NCI-H187 treated with DMSO at 0.1 percent for 48 hours (cell line): ENCODE measurements at regions not wholly inside any gene's neighbourhood (a gene's known extent, or its start where the extent isn't known, plus 50 kb on each side); places are given as distances from the start of the nearest gene placed in this dataset.

Experiments used
- DNase-seq: peaks from one replicate; lab custom pipeline; 2025; lab: John Stamatoyannopoulos, UW

- DNase-seq: no peak
Observed at GRCh38 chr10:118246332-118247295, 95.5 kb downstream of the FAM204A start.

DNA sequence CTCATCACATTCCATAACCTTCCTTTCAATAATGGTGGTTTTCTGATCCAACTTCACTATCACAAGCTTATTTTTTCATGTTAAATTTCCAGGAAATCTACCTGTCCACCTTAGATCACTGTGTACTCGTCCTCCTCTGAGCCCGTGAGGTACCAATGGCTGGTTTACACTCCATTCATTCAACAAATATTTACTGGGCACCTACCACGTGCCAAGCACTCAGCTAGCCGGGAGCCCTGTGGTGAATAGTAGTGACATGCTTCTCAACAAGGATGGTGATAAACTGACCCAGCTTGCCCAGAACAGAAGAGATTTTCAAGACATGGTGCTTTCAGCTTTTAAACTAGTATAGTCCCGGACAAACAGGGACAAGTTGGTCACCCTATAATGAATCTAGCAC is 98.2 kb downstream of the FAM204A start:
- no peak for DNase-seq

GRCh38 chr10:118241229-118242137 is 100.6 kb downstream of the FAM204A start:
- DNase-seq: no peak

GRCh38 chr10:118239236-118239630 is 102.9 kb downstream of the FAM204A start:
- no peak for DNase-seq

GRCh38 chr10:118238573-118239235 is 103.4 kb downstream of the FAM204A start:
- no peak for DNase-seq

- no peak for DNase-seq
Observed at GRCh38 chr10:118237930-118238329, 104.2 kb downstream of the FAM204A start.

GRCh38 chr10:118234683-118235082 is 107.4 kb downstream of the FAM204A start:
- DNase-seq: no peak

- DNase-seq: no peak
Observed at GRCh38 chr10:118220346-118220850, 121.7 kb downstream of the FAM204A start.

DNA sequence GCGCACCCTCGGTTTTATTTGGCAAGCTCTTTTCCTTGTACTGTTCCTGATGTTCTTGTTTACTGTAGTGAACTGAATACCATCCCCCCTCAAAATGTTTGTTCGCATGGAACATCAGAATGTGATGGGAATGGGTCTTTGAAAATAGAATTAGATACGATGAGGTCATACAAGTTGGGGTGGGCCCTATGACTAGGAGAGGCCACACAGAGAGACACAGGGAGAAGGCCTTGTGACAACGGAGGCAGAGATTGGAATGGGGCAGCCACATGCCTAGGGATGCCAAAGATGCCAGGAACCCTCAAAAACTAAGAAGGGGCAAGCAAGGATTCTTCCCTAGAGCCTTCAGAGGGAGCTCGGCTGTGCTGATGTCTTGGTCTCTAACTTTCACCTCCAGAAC is 123.6 kb downstream of the FAM204A start:
- DNase-seq: no peak

GRCh38 chr10:118216571-118217170 is 125.5 kb downstream of the FAM204A start:
- no peak for DNase-seq

GRCh38 chr10:118216020-118216419 is 126.1 kb downstream of the FAM204A start:
- no peak for DNase-seq

- no peak for DNase-seq
Observed at GRCh38 chr10:118214776-118215175, 127.3 kb downstream of the FAM204A start.

GRCh38 chr10:118213436-118213835 is 128.7 kb downstream of the FAM204A start:
- DNase-seq: no peak

GRCh38 chr10:118210276-118210675 is 131.8 kb downstream of the FAM204A start:
- DNase-seq: no peak

GRCh38 chr10:118209215-118209614 is 132.9 kb downstream of the FAM204A start:
- DNase-seq: no peak

DNA sequence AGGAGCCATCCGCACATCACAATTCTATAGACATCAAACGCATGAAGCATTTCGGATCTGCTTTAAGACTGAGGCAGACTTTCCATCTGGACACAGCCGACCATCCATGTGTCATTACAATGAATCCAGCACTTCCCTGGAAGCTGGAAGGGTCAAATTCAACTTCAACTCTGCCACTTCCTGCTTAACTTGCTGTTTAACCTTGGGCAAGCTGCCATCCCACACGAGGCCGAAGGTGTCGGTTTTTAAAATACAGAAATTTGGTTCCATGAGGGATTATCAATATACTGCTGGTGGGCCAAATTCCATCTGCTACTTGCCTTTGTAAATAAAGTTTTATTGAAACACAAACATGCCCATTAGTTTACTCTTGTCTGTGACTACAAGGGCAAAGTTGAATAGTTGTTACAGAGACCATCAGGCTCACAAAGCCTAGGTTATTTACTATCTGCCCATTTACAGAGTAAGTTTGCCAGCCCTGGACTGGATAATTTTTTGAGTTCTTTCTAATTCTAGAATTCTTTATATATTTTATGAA is 134.6 kb downstream of the FAM204A start:
- DNase-seq: no peak

DNA sequence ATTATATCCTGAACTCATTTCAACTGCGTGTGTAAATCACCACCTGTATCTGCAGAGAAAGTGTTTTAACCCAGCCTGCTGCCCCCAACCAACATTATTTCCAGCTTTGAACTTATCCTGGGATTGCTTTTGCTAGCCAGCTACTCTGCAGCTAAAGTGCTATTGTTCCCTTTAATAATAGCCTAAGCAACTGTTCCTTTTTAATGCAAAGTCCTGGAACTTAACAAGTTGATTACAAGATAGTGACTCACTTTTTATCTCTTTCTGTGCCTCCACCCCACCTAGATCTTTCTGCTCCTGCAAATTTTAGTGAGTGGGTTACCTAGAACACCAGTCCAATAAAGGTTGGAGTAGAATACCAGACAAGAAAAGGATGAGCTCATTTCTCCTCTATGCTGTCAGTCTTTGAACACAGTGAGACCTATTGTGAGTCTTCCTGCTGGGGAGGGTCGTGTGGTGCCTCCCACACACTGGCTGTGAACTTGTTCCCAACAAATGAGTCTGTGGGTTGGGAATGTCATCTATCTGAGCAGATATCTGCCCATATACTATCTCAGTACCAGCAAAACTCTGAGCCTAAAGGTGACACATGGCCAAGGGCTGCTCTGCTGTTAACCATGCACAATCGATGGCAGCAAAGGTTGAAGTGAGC is 137.7 kb downstream of the FAM204A start:
- DNase-seq: no peak

DNA sequence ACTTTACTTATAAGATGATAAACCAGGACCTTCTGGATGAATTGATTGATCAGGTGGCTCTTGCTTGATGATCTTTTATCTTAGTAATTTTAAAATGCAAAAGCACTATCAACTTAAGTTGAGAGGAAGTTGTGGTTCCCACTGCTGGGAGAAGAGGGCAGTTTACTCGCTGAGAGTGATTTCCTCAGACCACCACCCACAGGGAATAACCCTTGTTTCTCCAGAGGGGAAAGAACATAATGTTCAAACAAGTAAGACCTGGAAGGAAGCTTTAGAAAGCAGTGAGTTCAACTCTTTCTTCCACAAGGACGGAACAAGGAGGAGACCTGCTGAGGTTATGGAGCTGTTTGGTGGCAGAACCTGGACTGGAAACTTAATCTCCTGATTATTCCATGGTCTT is 138.7 kb downstream of the FAM204A start:
- no peak for DNase-seq

DNA sequence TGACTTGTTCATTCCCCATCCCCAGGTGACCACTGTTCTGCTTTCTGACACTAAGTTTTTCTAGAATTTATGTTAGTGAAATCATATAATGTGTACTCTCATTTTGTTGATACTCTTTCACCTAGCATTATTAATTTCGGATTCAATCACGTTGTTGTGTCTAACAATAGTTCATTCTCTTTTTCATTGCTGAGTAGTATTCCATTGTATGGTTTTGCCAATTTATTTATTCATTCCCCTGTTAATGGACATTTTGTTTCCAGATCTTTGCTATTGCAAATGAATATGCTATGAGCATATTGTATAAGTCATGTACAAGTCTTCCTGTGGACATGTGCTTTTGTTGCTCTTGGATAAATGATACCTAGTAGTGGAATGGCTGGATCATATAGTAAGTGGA is 146.4 kb downstream of the FAM204A start:
- no peak for DNase-seq

DNA sequence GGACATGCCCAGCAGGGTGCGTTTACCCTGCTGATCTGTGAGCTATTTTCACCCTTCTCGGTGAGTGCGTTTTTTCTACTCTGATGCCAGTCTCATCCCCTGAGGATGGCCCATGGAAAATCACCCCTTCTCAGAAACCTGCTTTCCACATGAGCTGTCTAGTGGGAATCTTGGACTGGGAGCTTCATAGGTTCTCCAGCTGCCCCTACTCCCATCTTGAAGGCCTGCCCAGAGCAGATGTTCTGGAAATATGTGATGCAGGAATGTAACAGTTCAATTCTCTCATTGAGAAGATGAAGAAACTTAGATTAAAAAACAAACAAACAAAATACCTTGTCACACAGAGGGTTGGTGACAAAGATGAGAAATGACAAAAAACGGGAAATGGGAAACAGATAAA is 146.9 kb upstream of the RAB11FIP2 start:
- DNase-seq: no peak

GRCh38 chr10:118181021-118181420 is 134.3 kb upstream of the RAB11FIP2 start:
- DNase-seq: no peak
